ENCODE measurements at regions not wholly inside any gene's neighbourhood (a gene's known extent, or its start where the extent isn't known, plus 50 kb on each side); places are given as distances from the start of the nearest gene placed in this dataset.

DNA sequence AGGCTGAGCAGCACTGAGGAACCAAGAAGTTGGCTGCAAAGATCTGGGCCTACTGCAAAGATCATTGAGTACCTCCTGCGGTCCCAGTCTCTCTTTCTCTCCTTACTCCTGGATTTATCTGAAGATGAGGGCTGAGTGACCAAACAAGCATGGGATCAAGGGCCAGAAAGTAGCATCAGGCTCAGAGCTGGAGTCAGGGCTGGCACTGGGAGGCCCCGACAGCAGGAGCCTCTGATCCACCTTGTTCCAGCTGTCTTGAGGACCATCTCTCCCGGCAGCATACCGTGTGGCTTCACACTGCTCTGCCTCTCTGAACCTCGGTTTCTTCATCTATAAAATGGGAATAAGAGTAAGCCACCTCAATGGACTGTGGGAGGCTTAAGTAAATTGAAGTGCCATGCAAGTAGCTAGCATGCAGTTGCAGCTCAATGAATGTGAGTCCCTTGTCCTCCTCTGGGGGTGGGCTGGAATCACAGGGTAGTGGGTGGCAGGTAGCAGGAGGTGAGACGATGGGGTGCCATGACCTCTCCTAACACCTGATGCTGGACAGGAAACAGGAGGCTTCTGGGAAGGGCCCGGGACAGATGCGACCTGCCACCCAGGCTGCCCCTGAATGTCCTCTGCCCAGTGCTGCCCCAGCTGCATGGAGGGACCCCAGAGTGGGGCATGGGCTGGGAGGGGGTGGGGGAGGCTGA, 52.5 kb upstream of the PRDM11 start:
- Mint-ChIP-seq H3K4me3 (no peak overlapping the region), H3K27me3 (peaks cover 31% of the 10 kb centered on the region), H3K9me3 (no peaks in the 10 kb centered on the region)

DNA sequence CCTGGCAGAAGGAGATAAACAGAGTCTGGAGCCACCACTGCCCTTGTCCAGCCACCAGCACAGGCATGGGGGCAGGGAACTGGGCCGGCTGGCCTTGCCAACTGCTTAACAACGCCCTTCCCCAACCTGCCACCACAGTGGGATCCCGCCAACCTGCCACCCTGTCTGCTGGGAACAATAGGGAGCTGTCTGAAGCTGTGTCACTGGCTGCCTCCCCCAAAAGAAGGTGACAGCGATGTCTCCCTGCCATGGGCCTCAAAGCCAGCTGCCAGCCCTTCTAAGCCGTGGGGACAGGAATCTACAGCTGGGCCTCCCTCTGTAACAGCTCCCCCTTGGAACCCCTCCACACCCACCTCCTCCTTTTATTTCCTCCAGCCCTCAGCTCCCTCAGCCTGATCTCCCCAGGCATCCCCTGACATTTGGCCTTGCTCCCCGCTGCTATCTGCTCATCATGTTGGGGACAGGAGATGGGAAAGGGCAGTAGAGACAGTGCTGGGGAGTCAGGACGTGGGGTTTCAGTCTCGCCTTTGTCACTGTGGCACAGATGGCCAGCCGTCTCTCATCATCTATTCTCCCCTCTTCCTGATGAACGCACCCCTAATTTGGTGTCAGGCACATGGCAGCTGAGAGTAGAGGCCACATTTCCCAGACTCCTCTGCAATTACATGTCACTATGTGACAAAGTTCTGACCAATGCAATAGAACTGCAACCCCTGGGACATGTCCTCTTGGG, 51.3 kb upstream of the PRDM11 start:
- no peaks in the 10 kb centered on the region for H3K9me3 Mint-ChIP-seq
- no peak for DNase-seq
- intact Hi-C loops (cut with micrococcal nuclease): no loop called here
- no peaks in the 10 kb centered on the region for H3K36me3 Mint-ChIP-seq (ENCODE audit: low read depth)
- H3K27me3 Mint-ChIP-seq: peaks cover 33% of the 10 kb centered on the region
- H3K4me3 Mint-ChIP-seq: no peak overlapping the region
- no peak overlapping the region for H3K27ac Mint-ChIP-seq
- peaks cover 6% of the 10 kb centered on the region for H3K4me1 Mint-ChIP-seq

More for the DNA sequence above, 52.5 kb upstream of the PRDM11 start:
- H3K27ac Mint-ChIP-seq: no peak overlapping the region
- no peak for DNase-seq
- intact Hi-C loops (cut with micrococcal nuclease): no loop called here
- H3K36me3 Mint-ChIP-seq (ENCODE audit: low read depth): no peaks in the 10 kb centered on the region
- peaks cover 10% of the 10 kb centered on the region for H3K4me1 Mint-ChIP-seq

DNA sequence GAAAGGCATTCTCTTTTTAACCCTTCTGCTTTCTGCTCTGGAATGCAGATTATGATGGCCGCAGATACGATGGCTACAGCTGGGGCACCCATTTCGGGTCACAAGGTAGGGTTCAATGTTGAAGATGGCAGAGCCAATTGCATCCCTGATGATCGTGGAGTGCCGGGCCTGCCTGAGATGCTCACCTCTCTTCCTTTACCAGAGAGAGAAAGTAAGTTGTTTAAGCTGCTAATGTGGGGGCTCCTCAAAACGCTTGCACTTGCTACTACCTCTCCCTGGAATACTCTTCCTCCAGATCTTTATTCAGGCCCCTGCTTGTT, 50.8 kb upstream of the PRDM11 start:
- Mint-ChIP-seq H3K4me1 (peaks cover 8% of the 10 kb centered on the region), H3K4me3 (no peak overlapping the region), H3K36me3 (ENCODE audit: low read depth) (no peaks in the 10 kb centered on the region), H3K27ac (no peak overlapping the region), H3K9me3 (no peaks in the 10 kb centered on the region), H3K27me3 (peaks cover 36% of the 10 kb centered on the region)
- intact Hi-C loops (cut with micrococcal nuclease): no loop called here
- no peak for DNase-seq

DNA sequence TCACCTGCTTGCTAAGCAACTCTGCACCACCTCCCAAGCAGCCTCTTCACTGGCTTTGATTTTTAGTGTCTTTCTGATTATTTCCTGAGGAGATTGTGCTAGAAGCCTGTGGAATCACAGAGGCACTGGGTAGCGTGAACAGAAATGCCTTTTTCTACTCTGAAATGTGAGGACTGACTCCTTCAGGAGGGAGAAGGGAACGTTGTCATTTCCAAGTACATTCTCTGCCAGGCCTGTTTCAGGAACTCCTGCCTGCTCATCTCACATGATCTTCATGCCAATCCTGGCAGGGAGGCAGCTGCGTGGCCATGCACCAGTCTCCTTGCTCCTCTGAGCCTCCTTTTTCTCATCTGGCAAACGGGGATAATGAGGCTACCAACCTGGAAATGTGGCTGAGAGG, 49.8 kb upstream of the PRDM11 start:
- intact Hi-C loops (cut with micrococcal nuclease): no loop called here
- no peak overlapping the region for H3K4me3 Mint-ChIP-seq
- no peaks in the 10 kb centered on the region for H3K36me3 Mint-ChIP-seq (ENCODE audit: low read depth)

More for the DNA sequence above, 49.8 kb upstream of the PRDM11 start:
- H3K4me1 Mint-ChIP-seq: peaks cover 10% of the 10 kb centered on the region
- H3K27ac Mint-ChIP-seq: no peak overlapping the region
- H3K27me3 Mint-ChIP-seq: peaks cover 33% of the 10 kb centered on the region
- DNase-seq: peak; percentile 36
- H3K9me3 Mint-ChIP-seq: no peaks in the 10 kb centered on the region

Measured in activated CD4-positive, alpha-beta T cell treated with anti-CD3 and anti-CD28 coated beads, Interleukin-2, amount 10 ng/mL, durations not matched to agents 24 days and 14 days (primary cell).